HG03060 (cell line): ENCODE measurements at regions not wholly inside any gene's neighbourhood (a gene's known extent, or its start where the extent isn't known, plus 50 kb on each side); places are given as distances from the start of the nearest gene placed in this dataset.

ENCODE experiments used
- ATAC-seq: cut with Tn5 transposase; IDR thresholded peaks from one replicate; pipeline ENCODE4 v1.9.1; 2021; ENCODE audit warnings: low read depth, moderate number of reproducible peaks; ENCODE audit not compliant: unreplicated experiment

DNA sequence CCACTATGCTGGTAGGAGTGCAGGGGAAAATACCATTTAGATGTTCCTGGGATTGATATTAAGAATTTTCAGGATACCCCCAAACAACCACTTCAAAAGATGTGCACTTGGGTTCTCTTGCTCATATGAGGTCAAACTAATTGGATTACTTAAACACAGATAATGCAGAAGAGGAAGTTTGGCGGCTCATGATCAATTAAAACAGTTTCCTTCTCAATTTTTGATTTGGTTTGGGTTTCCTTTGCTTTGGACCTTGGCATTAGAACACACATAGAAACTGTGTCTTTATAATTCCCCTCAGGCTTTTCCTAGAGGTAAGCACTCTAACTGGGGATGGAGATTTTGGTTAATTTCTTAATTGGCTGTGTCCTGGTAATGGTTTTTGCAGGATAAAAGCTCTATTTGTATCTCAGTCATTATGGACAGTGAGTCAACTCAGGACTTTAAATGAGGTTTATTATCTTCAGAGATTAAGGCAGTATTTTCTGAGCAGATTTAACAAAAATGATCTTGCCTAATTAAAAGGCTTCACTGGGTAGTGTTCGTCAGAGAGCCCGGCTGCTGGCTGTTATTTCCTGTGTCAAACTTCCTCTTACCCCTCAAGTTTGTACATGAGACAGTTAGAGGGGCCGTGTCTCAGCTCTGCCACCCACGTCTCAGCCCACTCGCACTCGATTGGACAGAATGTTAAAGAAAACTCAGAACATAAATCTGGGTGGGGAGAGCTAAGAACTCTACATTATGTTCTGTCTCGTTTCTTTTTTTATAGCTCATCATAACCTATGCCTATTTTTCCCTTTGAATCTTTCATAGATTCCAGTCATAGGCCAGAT is 50.3 kb upstream of the PREP start:
- ATAC-seq, result no peak
